ENCODE measurements at regions not wholly inside any gene's neighbourhood (a gene's known extent, or its start where the extent isn't known, plus 50 kb on each side); places are given as distances from the start of the nearest gene placed in this dataset.

DNA sequence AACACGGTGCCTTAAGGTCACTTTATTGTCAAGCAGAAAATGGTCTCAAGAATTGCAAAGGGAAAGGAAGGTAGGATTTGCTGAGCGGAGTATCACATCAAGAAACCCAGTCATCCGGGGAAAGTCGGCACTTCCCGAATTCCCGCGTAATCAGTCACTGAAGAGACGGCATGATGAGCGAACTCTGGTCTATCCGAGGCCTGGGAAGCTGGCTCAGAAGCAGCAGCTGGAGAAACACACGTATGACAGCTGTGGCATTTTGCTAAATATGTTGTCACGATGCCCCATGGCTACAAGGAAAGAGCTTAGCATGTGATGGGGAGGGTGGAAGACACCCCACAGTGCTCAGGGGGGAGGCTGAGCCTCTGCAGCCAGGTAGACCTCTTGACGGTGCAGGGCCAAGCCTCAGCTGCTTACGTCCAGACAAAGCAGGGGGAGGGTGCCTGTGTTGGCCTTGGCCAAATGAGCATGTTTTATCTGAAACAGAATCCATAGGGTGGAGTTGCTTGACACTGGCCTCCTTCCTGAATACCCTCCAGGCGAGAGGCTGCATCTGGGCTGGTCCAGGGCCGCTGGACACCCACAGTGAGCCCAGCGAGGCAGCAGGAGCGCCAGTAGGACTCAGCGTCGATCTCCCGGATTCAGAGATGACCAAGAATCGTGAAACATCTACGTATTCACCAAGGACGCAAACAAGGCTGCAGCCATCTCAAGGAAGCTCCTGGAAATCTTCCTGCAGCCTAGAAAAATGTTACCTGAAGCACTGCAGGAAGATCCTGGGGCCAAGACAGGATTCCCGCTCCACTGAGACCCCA, 118.8 kb upstream of the AFDN start (continued):
- TF ChIP-seq ETS1 (IDR thresholded peaks at IDR 0.05) (no peak), ZNF114 (CRISPR knock-in tag; IDR thresholded peaks at IDR 0.05) (no peak), NANOG (IDR thresholded peaks at IDR 0.05; ENCODE audit: borderline replicate concordance) (no peak), EZH2phosphoT487 (IDR thresholded peaks at IDR 0.05; ENCODE audit: unreplicated experiment) (no peak)

DNA sequence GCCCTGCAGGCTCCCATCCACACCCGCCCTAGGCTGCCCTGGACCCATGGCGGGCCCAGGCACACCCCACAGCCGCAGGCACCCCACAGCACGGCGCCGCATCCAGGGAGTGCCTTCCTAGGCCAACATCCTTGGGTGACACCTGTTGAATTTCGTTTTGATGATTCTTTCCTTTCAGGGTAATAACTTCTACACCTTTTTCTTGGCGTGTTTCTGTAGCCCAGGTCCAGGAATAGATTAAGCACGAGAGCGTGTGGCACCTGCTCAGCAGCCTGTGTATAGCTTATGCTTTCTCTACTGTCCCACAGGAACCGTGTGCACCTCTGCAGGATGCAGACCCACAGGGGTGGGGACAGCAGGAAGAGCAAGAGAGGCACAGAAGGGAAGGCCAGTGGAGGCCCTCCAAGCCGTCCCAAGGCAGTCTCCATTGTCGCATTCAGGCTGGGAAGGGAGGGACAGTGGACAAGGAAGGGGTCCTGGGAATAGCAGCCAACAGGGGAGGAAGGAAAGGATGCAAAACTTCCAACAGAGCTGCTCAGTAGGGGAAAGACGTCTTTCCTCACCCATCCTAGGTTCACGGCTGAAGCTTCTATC, 118.1 kb upstream of the AFDN start:
- no peaks in the 10 kb centered on the region; the same call in 2 of the 3 replicates for H3K9me3 Mint-ChIP-seq
- Histone ChIP-seq H3K27ac (ENCODE audit: low read depth) (no peak overlapping the region), H3K36me3 (ENCODE audit: insufficient read depth) (no peaks in the 10 kb centered on the region), H3K27me3 (ENCODE audit: insufficient read depth) (no peaks in the 10 kb centered on the region), H3K4me2 (no peak overlapping the region), H3K4me1 (ENCODE audit: insufficient read depth) (peaks cover 4% of the 10 kb centered on the region; the same call in 1 of the 2 replicates), H3K9me2 (ENCODE audit: insufficient read depth) (no peaks in the 10 kb centered on the region; the same call in 1 of the 2 replicates), H4K20me1 (replicated peaks; ENCODE audit: insufficient read depth) (no peaks in the 10 kb centered on the region), H3F3A (replicated peaks; ENCODE audit: low read depth) (no peaks in the 10 kb centered on the region), H3K4me3 (no peak overlapping the region), H2AFZ (0 out of 2 replicates have a peak overlapping the region, but pooled peaks have one; percentile 59), H3K79me2 (replicated peaks; ENCODE audit: insufficient read depth) (no peaks in the 10 kb centered on the region)
- peaks cover 24% of the 10 kb centered on the region for H3K4me1 Mint-ChIP-seq
- H3K27ac Mint-ChIP-seq, result no peak overlapping the region
- H3K36me3 Mint-ChIP-seq (ENCODE audit: low read depth), result no peaks in the 10 kb centered on the region
- DNase-seq (ENCODE audit: low spot score) (no peak), ATAC-seq (no peak)
- no peak overlapping the region for H3K4me3 Mint-ChIP-seq
- TF ChIP-seq CREB1 (CRISPR knock-in tag; IDR thresholded peaks at IDR 0.05; ENCODE audit: low read depth) (no peak), ZNF462 (CRISPR knock-in tag; IDR thresholded peaks at IDR 0.05) (no peak), ZNF114 (CRISPR knock-in tag; IDR thresholded peaks at IDR 0.05) (no peak), EZH2 (IDR thresholded peaks at IDR 0.05; ENCODE audit: low read depth, unreplicated experiment) (no peak), ZNF331 (CRISPR knock-in tag; IDR thresholded peaks at IDR 0.05; ENCODE audit: low read depth) (no peak)
- H3K27me3 Mint-ChIP-seq (ENCODE audit: insufficient read depth, low read depth, poor library complexity), result peaks cover 15% of the 10 kb centered on the region
